Mesenchymal stem cell (in vitro differentiated cells and primary cell): ENCODE measurements at regions not wholly inside any gene's neighbourhood (a gene's known extent, or its start where the extent isn't known, plus 50 kb on each side); places are given as distances from the start of the nearest gene placed in this dataset.

Experiments
- DNase-seq: peaks from one replicate; pipeline ENCODE4 v3.0.0-alpha.2; 2013
- H2AFZ ChIP-seq: one replicate; pipeline ENCODE4 v1.6.1; 2013; ENCODE audit warnings: low read depth, mild to moderate bottlenecking, control low read depth, inconsistent platforms, low read length, moderate library complexity
- H2AK5ac ChIP-seq: 2 replicates; pipeline ENCODE4 v1.6.1; 2013; ENCODE audit warnings: low read length, moderate library complexity, mild to moderate bottlenecking, inconsistent platforms; ENCODE audit not compliant: severe bottlenecking
- H2BK120ac ChIP-seq: one replicate; pipeline ENCODE4 v1.6.1; 2013; ENCODE audit warnings: low read depth, mild to moderate bottlenecking, inconsistent platforms, low read length, moderate library complexity
- H2BK12ac ChIP-seq, 2 experiments: one replicate each; pipeline ENCODE4 v1.6.1; 2013; ENCODE audit warnings: inconsistent platforms in 2 of 2, low read length in 2 of 2, mild to moderate bottlenecking in 2 of 2, moderate library complexity in 2 of 2, control low read depth in 1 of 2
- H2BK15ac ChIP-seq: one replicate; pipeline ENCODE4 v1.6.1; 2013; ENCODE audit warnings: mild to moderate bottlenecking, low read depth, inconsistent platforms; ENCODE audit not compliant: poor library complexity, severe bottlenecking
- H2BK5ac ChIP-seq: 2 replicates; pipeline ENCODE4 v1.6.1; 2013; ENCODE audit warnings: low read depth, mild to moderate bottlenecking, low read length, control low read depth, inconsistent platforms; ENCODE audit not compliant: poor library complexity, severe bottlenecking
- H3K14ac ChIP-seq, 2 experiments: one replicate each; pipeline ENCODE4 v1.6.1; 2013; ENCODE audit warnings: inconsistent platforms in 2 of 2, low read length in 2 of 2, control low read depth in 1 of 2, mild to moderate bottlenecking in 1 of 2, moderate library complexity in 1 of 2
- H3K18ac ChIP-seq, 2 experiments: one replicate each; pipeline ENCODE4 v1.6.1; 2013; ENCODE audit warnings: inconsistent platforms in 2 of 2, low read length in 2 of 2, control low read depth in 1 of 2, low read depth in 1 of 2, mild to moderate bottlenecking in 1 of 2
- H3K23ac ChIP-seq, 2 experiments: one replicate each; pipeline ENCODE4 v1.6.1; 2013; ENCODE audit warnings: inconsistent platforms in 2 of 2, low read length in 2 of 2, mild to moderate bottlenecking in 2 of 2, moderate library complexity in 2 of 2, control low read depth in 1 of 2
- H3K27ac ChIP-seq: 2 replicates; pipeline ENCODE4 v1.5.1; 2013; ENCODE audit warnings: mild to moderate bottlenecking, moderate library complexity, low read length, control low read depth, inconsistent platforms; ENCODE audit not compliant: poor library complexity, severe bottlenecking
- H3K27me3 ChIP-seq, 2 experiments: 2 replicates each; pipeline versions ENCODE4 v1.6.1 to v1.7.0; 2013; ENCODE audit warnings: low read length in 2 of 2, mild to moderate bottlenecking in 2 of 2, moderate library complexity in 2 of 2, control low read depth in 1 of 2, inconsistent platforms in 1 of 2; ENCODE audit not compliant: control insufficient read depth in 1 of 2, insufficient read depth in 1 of 2
- H3K36me3 ChIP-seq, 2 experiments: 2 replicates each; pipeline versions ENCODE4 v1.6.1 to v1.7.0; 2013; ENCODE audit warnings: low read length in 2 of 2, control low read depth in 1 of 2, inconsistent platforms in 1 of 2, low read depth in 1 of 2, mild to moderate bottlenecking in 1 of 2; ENCODE audit not compliant: insufficient read depth in 2 of 2, control insufficient read depth in 1 of 2
- H3K4ac ChIP-seq, 2 experiments: one replicate each; pipeline ENCODE4 v1.6.1; 2013; ENCODE audit warnings: inconsistent platforms in 2 of 2, low read length in 2 of 2, mild to moderate bottlenecking in 2 of 2, moderate library complexity in 2 of 2, control low read depth in 1 of 2, low read depth in 1 of 2
- H3K4me1 ChIP-seq: 2 replicates; pipeline ENCODE4 v1.6.1; 2013; ENCODE audit warnings: low read depth, low read length, control low read depth; ENCODE audit not compliant: control insufficient read depth, insufficient read depth
- H3K4me2 ChIP-seq: 2 replicates; pipeline ENCODE4 v1.6.1; 2013; ENCODE audit warnings: low read length, mild to moderate bottlenecking, inconsistent platforms; ENCODE audit not compliant: poor library complexity, severe bottlenecking
- H3K4me3 ChIP-seq, 2 experiments: 2 replicates each; pipeline versions ENCODE4 v1.5.1 to v1.7.0; 2013; ENCODE audit warnings: low read length in 2 of 2, mild to moderate bottlenecking in 2 of 2, control low read depth in 1 of 2, low read depth in 1 of 2; ENCODE audit not compliant: insufficient read depth in 1 of 2
- H3K79me1 ChIP-seq: replicated peaks from 2 replicates; pipeline ENCODE4 v1.6.1; 2013; ENCODE audit warnings: mild to moderate bottlenecking, control low read depth, low read length, inconsistent platforms; ENCODE audit not compliant: poor library complexity, severe bottlenecking
- H3K9ac ChIP-seq: 2 replicates; pipeline ENCODE4 v1.7.0; 2013; ENCODE audit warnings: mild to moderate bottlenecking, low read length, moderate library complexity
- H3K9me3 ChIP-seq: 2 replicates; pipeline ENCODE4 v1.7.0; 2013; ENCODE audit warnings: mild to moderate bottlenecking, low read length; ENCODE audit not compliant: control insufficient read depth
- H4K8ac ChIP-seq: one replicate; pipeline ENCODE4 v1.6.1; 2013; ENCODE audit warnings: inconsistent platforms, mild to moderate bottlenecking, low read length, moderate library complexity
- H4K91ac ChIP-seq: one replicate; pipeline ENCODE4 v1.6.1; 2013; ENCODE audit warnings: mild to moderate bottlenecking, low read length, inconsistent platforms
- WGBS: methylation state at CpG from one replicate; pipeline ENCODE4 v1.1.7; 2013; ENCODE audit warnings: mixed read lengths; 5-methylcytosine and 5-hydroxymethylcytosine counted together

GRCh38 chr16:61382435-61382834 lies 653.8 kb downstream of the CDH8 start:
- Histone ChIP-seq H3K4me1 (no peaks in the 10 kb centered on the region), H2BK5ac (no peak overlapping the region), H3K18ac (no peak overlapping the region), H2BK15ac (no peak overlapping the region), H3K14ac (no peak overlapping the region), H2AFZ (no peak overlapping the region), H2AK5ac (no peak overlapping the region), H4K8ac (no peak overlapping the region), H3K79me1 (no peaks in the 10 kb centered on the region), H3K9ac (no peak overlapping the region), H2BK120ac (no peak overlapping the region), H3K27me3 (no peaks in the 10 kb centered on the region), H2BK12ac (no peak overlapping the region), H4K91ac (no peak overlapping the region), H3K27ac (no peak overlapping the region), H3K4me3 (no peak overlapping the region), H3K9me3 (no peaks in the 10 kb centered on the region), H3K36me3 (no peaks in the 10 kb centered on the region), H3K4ac (no peak overlapping the region), H3K4me2 (no peak overlapping the region), H3K23ac (no peak overlapping the region)
- DNase-seq: no peak

- Histone ChIP-seq H2AFZ (no peak overlapping the region), H2BK15ac (no peak overlapping the region), H3K18ac (no peak overlapping the region), H3K4ac (no peak overlapping the region), H2BK12ac (no peak overlapping the region), H3K36me3 (no peaks in the 10 kb centered on the region), H3K4me2 (no peak overlapping the region), H3K9me3 (no peaks in the 10 kb centered on the region), H3K27ac (no peak overlapping the region), H3K4me1 (no peaks in the 10 kb centered on the region), H2BK120ac (no peak overlapping the region), H3K9ac (no peak overlapping the region), H3K23ac (no peak overlapping the region), H3K79me1 (no peaks in the 10 kb centered on the region), H3K27me3 (no peaks in the 10 kb centered on the region), H3K14ac (no peak overlapping the region), H3K4me3 (no peak overlapping the region), H4K8ac (no peak overlapping the region), H2BK5ac (no peak overlapping the region), H4K91ac (no peak overlapping the region), H2AK5ac (no peak overlapping the region)
- 83% methylated on average over 1 of the region's 2 CpGs for WGBS
- DNase-seq: no peak
Measured at GRCh38 chr16:61379311-61379710, 656.9 kb downstream of the CDH8 start.

GRCh38 chr16:61374071-61374470 lies 662.2 kb downstream of the CDH8 start:
- Histone ChIP-seq H2AK5ac (no peak overlapping the region), H3K27me3 (no peaks in the 10 kb centered on the region), H3K18ac (no peak overlapping the region), H3K36me3 (no peaks in the 10 kb centered on the region), H2BK15ac (no peak overlapping the region), H3K27ac (no peak overlapping the region), H4K8ac (no peak overlapping the region), H3K9ac (no peak overlapping the region), H4K91ac (no peak overlapping the region), H2BK120ac (no peak overlapping the region), H3K9me3 (no peaks in the 10 kb centered on the region), H3K4me1 (no peaks in the 10 kb centered on the region), H3K14ac (no peak overlapping the region), H3K4me3 (no peak overlapping the region), H3K23ac (no peak overlapping the region), H3K79me1 (no peaks in the 10 kb centered on the region), H2BK12ac (no peak overlapping the region), H3K4me2 (no peak overlapping the region), H2AFZ (no peak overlapping the region), H3K4ac (no peak overlapping the region), H2BK5ac (no peak overlapping the region)
- DNase-seq: no peak

- Histone ChIP-seq H3K18ac (no peak overlapping the region), H2AFZ (no peak overlapping the region), H3K9ac (no peak overlapping the region), H2AK5ac (no peak overlapping the region), H3K9me3 (no peaks in the 10 kb centered on the region), H3K79me1 (no peaks in the 10 kb centered on the region), H2BK120ac (no peak overlapping the region), H3K27ac (no peak overlapping the region), H4K8ac (no peak overlapping the region), H4K91ac (no peak overlapping the region), H3K4me2 (no peak overlapping the region), H3K23ac (no peak overlapping the region), H2BK12ac (no peak overlapping the region), H3K4me1 (no peaks in the 10 kb centered on the region), H3K4me3 (no peak overlapping the region), H3K14ac (no peak overlapping the region), H3K36me3 (no peaks in the 10 kb centered on the region), H2BK15ac (no peak overlapping the region), H3K4ac (no peak overlapping the region), H3K27me3 (no peaks in the 10 kb centered on the region), H2BK5ac (no peak overlapping the region)
- DNase-seq: no peak
Measured at GRCh38 chr16:61371881-61372280, 664.4 kb downstream of the CDH8 start.
